Activated naive CD8-positive, alpha-beta T cell (primary cell): ENCODE measurements at regions not wholly inside any gene's neighbourhood (a gene's known extent, or its start where the extent isn't known, plus 50 kb on each side); places are given as distances from the start of the nearest gene placed in this dataset.
"Not testable (repeated sequence)": the region's sequence is repeated elsewhere in the genome, so short reads cannot be mapped to it uniquely, and the experiment has no call there.

ENCODE experiments used
- H3K27ac Mint-ChIP-seq: one replicate; pipeline ENCODE4 v1.8.0; 2021; ENCODE audit warnings: mixed read lengths
- H3K27me3 Mint-ChIP-seq: one replicate; pipeline ENCODE4 v1.8.0; 2021; ENCODE audit warnings: mixed read lengths
- H3K36me3 Mint-ChIP-seq: one replicate; pipeline ENCODE4 v1.8.0; 2021; ENCODE audit warnings: mixed read lengths
- H3K4me1 Mint-ChIP-seq: one replicate; pipeline ENCODE4 v1.8.0; 2021; ENCODE audit warnings: low read depth, mixed read lengths
- H3K4me3 Mint-ChIP-seq: one replicate; pipeline ENCODE4 v1.8.0; 2021; ENCODE audit warnings: mild to moderate bottlenecking, mixed read lengths
- H3K9me3 Mint-ChIP-seq: one replicate; pipeline ENCODE4 v1.8.0; 2021; ENCODE audit warnings: low read depth, mixed read lengths

GRCh38 chr1:112070677-112071076, 81.2 kb upstream of the KCND3 start:
- Mint-ChIP-seq H3K27ac (no peak overlapping the region), H3K27me3 (peaks cover 15% of the 10 kb centered on the region), H3K4me1 (no peaks in the 10 kb centered on the region), H3K4me3 (no peak overlapping the region), H3K9me3 (no peaks in the 10 kb centered on the region), H3K36me3 (no peaks in the 10 kb centered on the region)

- peaks cover 15% of the 10 kb centered on the region for H3K27me3 Mint-ChIP-seq
- H3K27ac Mint-ChIP-seq, result no peak overlapping the region
- H3K4me3 Mint-ChIP-seq, result no peak overlapping the region
- no peaks in the 10 kb centered on the region for H3K4me1 Mint-ChIP-seq
- no peaks in the 10 kb centered on the region for H3K9me3 Mint-ChIP-seq
- no peaks in the 10 kb centered on the region for H3K36me3 Mint-ChIP-seq
Observed at GRCh38 chr1:112074711-112075110, 85.2 kb upstream of the KCND3 start.

- H3K4me1 Mint-ChIP-seq, result no peaks in the 10 kb centered on the region
- H3K36me3 Mint-ChIP-seq, result no peaks in the 10 kb centered on the region
- H3K9me3 Mint-ChIP-seq, result no peaks in the 10 kb centered on the region
- no peak overlapping the region for H3K27ac Mint-ChIP-seq
- H3K27me3 Mint-ChIP-seq, result peaks cover 12% of the 10 kb centered on the region
- no peak overlapping the region for H3K4me3 Mint-ChIP-seq
Observed at GRCh38 chr1:112075566-112075965, 86.1 kb upstream of the KCND3 start.

- Mint-ChIP-seq H3K27ac (no peak overlapping the region), H3K9me3 (no peaks in the 10 kb centered on the region), H3K36me3 (no peaks in the 10 kb centered on the region), H3K4me3 (no peak overlapping the region), H3K4me1 (no peaks in the 10 kb centered on the region), H3K27me3 (peaks cover 25% of the 10 kb centered on the region)
Observed at GRCh38 chr1:112079446-112079845, 90.0 kb upstream of the KCND3 start.

- Mint-ChIP-seq H3K36me3 (no peaks in the 10 kb centered on the region), H3K27me3 (peaks cover 27% of the 10 kb centered on the region), H3K4me3 (no peak overlapping the region), H3K27ac (no peak overlapping the region), H3K9me3 (no peaks in the 10 kb centered on the region), H3K4me1 (no peaks in the 10 kb centered on the region)
Observed at GRCh38 chr1:112083487-112083886, 94.0 kb upstream of the KCND3 start.

GRCh38 chr1:112092656-112093371, 103.3 kb upstream of the KCND3 start:
- Mint-ChIP-seq H3K4me3 (no peak overlapping the region), H3K27me3 (peaks cover 28% of the 10 kb centered on the region), H3K36me3 (no peaks in the 10 kb centered on the region), H3K4me1 (no peaks in the 10 kb centered on the region), H3K9me3 (no peaks in the 10 kb centered on the region), H3K27ac (no peak overlapping the region)

GRCh38 chr1:112093372-112093694, 103.9 kb upstream of the KCND3 start:
- H3K9me3 Mint-ChIP-seq, result no peaks in the 10 kb centered on the region
- no peak overlapping the region for H3K4me3 Mint-ChIP-seq
- no peaks in the 10 kb centered on the region for H3K4me1 Mint-ChIP-seq
- H3K36me3 Mint-ChIP-seq, result no peaks in the 10 kb centered on the region
- peaks cover 28% of the 10 kb centered on the region for H3K27me3 Mint-ChIP-seq
- no peak overlapping the region for H3K27ac Mint-ChIP-seq

- H3K36me3 Mint-ChIP-seq, result no peaks in the 10 kb centered on the region
- no peaks in the 10 kb centered on the region for H3K9me3 Mint-ChIP-seq
- H3K27me3 Mint-ChIP-seq, result peaks cover 24% of the 10 kb centered on the region
- H3K4me1 Mint-ChIP-seq, result no peaks in the 10 kb centered on the region
- no peak overlapping the region for H3K4me3 Mint-ChIP-seq
- no peak overlapping the region for H3K27ac Mint-ChIP-seq
Observed at GRCh38 chr1:112099979-112100378, 110.5 kb upstream of the KCND3 start.

- no peaks in the 10 kb centered on the region for H3K36me3 Mint-ChIP-seq
- peaks cover 3% of the 10 kb centered on the region for H3K9me3 Mint-ChIP-seq
- no peak overlapping the region for H3K27ac Mint-ChIP-seq
- H3K27me3 Mint-ChIP-seq, result peaks cover 13% of the 10 kb centered on the region
- no peaks in the 10 kb centered on the region for H3K4me1 Mint-ChIP-seq
- no peak overlapping the region for H3K4me3 Mint-ChIP-seq
Observed at GRCh38 chr1:112105557-112105956, 116.1 kb upstream of the KCND3 start.

GRCh38 chr1:112110031-112110430, 120.6 kb upstream of the KCND3 start:
- peaks cover 24% of the 10 kb centered on the region for H3K27me3 Mint-ChIP-seq
- H3K27ac Mint-ChIP-seq, result no peak overlapping the region
- no peaks in the 10 kb centered on the region for H3K36me3 Mint-ChIP-seq
- H3K4me3 Mint-ChIP-seq, result no peak overlapping the region
- H3K9me3 Mint-ChIP-seq, result peaks cover 3% of the 10 kb centered on the region
- H3K4me1 Mint-ChIP-seq, result no peaks in the 10 kb centered on the region

- H3K27ac Mint-ChIP-seq, result no peak overlapping the region
- no peaks in the 10 kb centered on the region for H3K36me3 Mint-ChIP-seq
- no peaks in the 10 kb centered on the region for H3K4me1 Mint-ChIP-seq
- peaks cover 29% of the 10 kb centered on the region for H3K27me3 Mint-ChIP-seq
- peaks cover 3% of the 10 kb centered on the region for H3K9me3 Mint-ChIP-seq
- H3K4me3 Mint-ChIP-seq, result no peak overlapping the region
Observed at GRCh38 chr1:112111734-112112133, 122.3 kb upstream of the KCND3 start.

GRCh38 chr1:112114540-112114939, 125.1 kb upstream of the KCND3 start:
- no peaks in the 10 kb centered on the region for H3K36me3 Mint-ChIP-seq
- no peaks in the 10 kb centered on the region for H3K9me3 Mint-ChIP-seq
- no peak overlapping the region for H3K4me3 Mint-ChIP-seq
- no peak overlapping the region for H3K27ac Mint-ChIP-seq
- H3K4me1 Mint-ChIP-seq, result no peaks in the 10 kb centered on the region
- H3K27me3 Mint-ChIP-seq, result peaks cover 33% of the 10 kb centered on the region

- Mint-ChIP-seq H3K9me3 (no peaks in the 10 kb centered on the region), H3K27me3 (peaks cover 10% of the 10 kb centered on the region), H3K4me1 (no peaks in the 10 kb centered on the region), H3K27ac (no peak overlapping the region), H3K36me3 (no peaks in the 10 kb centered on the region), H3K4me3 (no peak overlapping the region)
Observed at GRCh38 chr1:112126598-112126997, 137.1 kb upstream of the KCND3 start.

- H3K27ac Mint-ChIP-seq, H3K4me1 Mint-ChIP-seq, H3K4me3 Mint-ChIP-seq, H3K36me3 Mint-ChIP-seq, H3K9me3 Mint-ChIP-seq: not testable (repeated sequence)
- H3K27me3 Mint-ChIP-seq, result peaks cover 13% of the 10 kb centered on the region
Observed at GRCh38 chr1:112127606-112128005, 138.1 kb upstream of the KCND3 start.

- no peak overlapping the region for H3K4me3 Mint-ChIP-seq
Observed at GRCh38 chr1:112133487-112133886, 144.0 kb upstream of the KCND3 start.

GRCh38 chr1:112140743-112141142, 151.3 kb upstream of the KCND3 start:
- H3K36me3 Mint-ChIP-seq, result no peaks in the 10 kb centered on the region
- peaks cover 17% of the 10 kb centered on the region for H3K27me3 Mint-ChIP-seq
- H3K4me3 Mint-ChIP-seq, result no peak overlapping the region

More at GRCh38 chr1:112133487-112133886, 144.0 kb upstream of the KCND3 start:
- H3K27ac Mint-ChIP-seq, result no peak overlapping the region
- H3K27me3 Mint-ChIP-seq, result peaks cover 15% of the 10 kb centered on the region
- H3K4me1 Mint-ChIP-seq, result no peaks in the 10 kb centered on the region
- no peaks in the 10 kb centered on the region for H3K9me3 Mint-ChIP-seq
- H3K36me3 Mint-ChIP-seq, result no peaks in the 10 kb centered on the region

More at GRCh38 chr1:112140743-112141142, 151.3 kb upstream of the KCND3 start:
- Mint-ChIP-seq H3K9me3 (no peaks in the 10 kb centered on the region), H3K27ac (no peak overlapping the region), H3K4me1 (no peaks in the 10 kb centered on the region)
